Activated B cell treated with CpG ODN at 0.5 μM for 24 hours (primary cell): ENCODE measurements at regions not wholly inside any gene's neighbourhood (a gene's known extent, or its start where the extent isn't known, plus 50 kb on each side); places are given as distances from the start of the nearest gene placed in this dataset.
"Not testable (repeated sequence)": the region's sequence is repeated elsewhere in the genome, so short reads cannot be mapped to it uniquely, and the experiment has no call there.

Experiments
- ATAC-seq: fragments of 200-7000 bp; cut with Tn5 transposase; one replicate; pipeline ENCODE4 v1.10.0; 2021; ENCODE audit warnings: low read depth, mild to moderate bottlenecking, moderate library complexity
- CTCF ChIA-PET: fragments of 350-600 bp; sonication (Branson Sonifier 250); formaldehyde crosslinking; loops from one replicate; lab custom pipeline; 2021; ENCODE audit warnings: antibody characterized with exemption; lab: Charles Lee
- POLR2A ChIA-PET: fragments of 350-600 bp; sonication (Branson Sonifier 250); formaldehyde crosslinking; loops from one replicate; lab custom pipeline; 2021; ENCODE audit warnings: antibody characterized with exemption; lab: Charles Lee
- DNase-seq: peaks from one replicate; pipeline ENCODE4 v3.0.0; 2022
- H3K27ac Mint-ChIP-seq: one replicate; pipeline ENCODE4 v1.8.0; 2020; ENCODE audit warnings: mixed read lengths
- H3K27me3 Mint-ChIP-seq: one replicate; pipeline ENCODE4 v1.8.0; 2021; ENCODE audit warnings: mixed read lengths
- H3K36me3 Mint-ChIP-seq: one replicate; pipeline ENCODE4 v1.8.0; 2021; ENCODE audit warnings: low read depth, mixed read lengths
- H3K4me1 Mint-ChIP-seq: one replicate; pipeline ENCODE4 v1.8.0; 2021; ENCODE audit warnings: mixed read lengths
- H3K4me3 Mint-ChIP-seq: one replicate; pipeline ENCODE4 v1.8.0; 2020; ENCODE audit warnings: mild to moderate bottlenecking, mixed read lengths
- H3K9me3 Mint-ChIP-seq: one replicate; pipeline ENCODE4 v1.8.0; 2020; ENCODE audit warnings: mixed read lengths
- CTCF ChIP-seq: fragments of 200-600 bp; IDR thresholded peaks from one replicate; pipeline ENCODE4 v1.8.0; 2022; ENCODE audit warnings: antibody characterized with exemption, mild to moderate bottlenecking
- intact Hi-C: fragments of 100-400 bp; cut with micrococcal nuclease; formaldehyde crosslinking; loops from one replicate; pipeline ENCODE4 v1.15.1; 2024

GRCh38 chr12:20097626-20098025 lies 270.7 kb upstream of the PDE3A start:
- ChIA-PET CTCF (no interaction called here), POLR2A (no interaction called here)
- H3K9me3 Mint-ChIP-seq: peaks cover 5% of the 10 kb centered on the region
- ATAC-seq: no peak
- H3K4me3 Mint-ChIP-seq: no peak overlapping the region
- H3K27me3 Mint-ChIP-seq: no peaks in the 10 kb centered on the region
- no peaks in the 10 kb centered on the region for H3K4me1 Mint-ChIP-seq
- intact Hi-C loops: no loop called here
- TF ChIP-seq CTCF: no peak
- no peak for DNase-seq
- H3K27ac Mint-ChIP-seq: no peak overlapping the region
- H3K36me3 Mint-ChIP-seq: no peaks in the 10 kb centered on the region

- intact Hi-C loops: no loop called here
- no peak for TF ChIP-seq CTCF
- DNase-seq (no peak), ATAC-seq (no peak)
- ChIA-PET CTCF (no interaction called here), POLR2A (no interaction called here)
- Mint-ChIP-seq H3K4me3 (no peak overlapping the region), H3K36me3 (no peaks in the 10 kb centered on the region), H3K27ac (no peak overlapping the region), H3K9me3 (peaks cover 5% of the 10 kb centered on the region), H3K4me1 (no peaks in the 10 kb centered on the region), H3K27me3 (no peaks in the 10 kb centered on the region)
Observed at GRCh38 chr12:20099395-20100183, 268.7 kb upstream of the PDE3A start.

- Mint-ChIP-seq H3K27me3 (no peaks in the 10 kb centered on the region), H3K36me3 (no peaks in the 10 kb centered on the region), H3K9me3 (peaks cover 5% of the 10 kb centered on the region), H3K4me1 (no peaks in the 10 kb centered on the region), H3K27ac (no peak overlapping the region), H3K4me3 (no peak overlapping the region)
- CTCF ChIA-PET: no interaction called here
- ATAC-seq: no peak
- intact Hi-C loops: no loop called here
- no peak for DNase-seq
- POLR2A ChIA-PET: no interaction called here
- no peak for TF ChIP-seq CTCF
Observed at GRCh38 chr12:20101046-20101445, 267.3 kb upstream of the PDE3A start.

GRCh38 chr12:20105943-20106342 lies 262.4 kb upstream of the PDE3A start:
- intact Hi-C loops: no loop called here
- no peaks in the 10 kb centered on the region for H3K36me3 Mint-ChIP-seq
- ChIA-PET POLR2A (no interaction called here), CTCF (no interaction called here)
- H3K27me3 Mint-ChIP-seq: no peaks in the 10 kb centered on the region
- H3K27ac Mint-ChIP-seq: no peak overlapping the region
- peaks cover 4% of the 10 kb centered on the region for H3K9me3 Mint-ChIP-seq
- DNase-seq: no peak
- no peak overlapping the region for H3K4me3 Mint-ChIP-seq
- no peaks in the 10 kb centered on the region for H3K4me1 Mint-ChIP-seq
- ATAC-seq: no peak
- no peak for TF ChIP-seq CTCF

- DNase-seq: no peak
- Mint-ChIP-seq H3K4me1 (no peaks in the 10 kb centered on the region), H3K9me3 (peaks cover 8% of the 10 kb centered on the region), H3K27me3 (no peaks in the 10 kb centered on the region), H3K27ac (no peak overlapping the region), H3K4me3 (no peak overlapping the region), H3K36me3 (no peaks in the 10 kb centered on the region)
- ATAC-seq: no peak
- POLR2A ChIA-PET: no interaction called here
- intact Hi-C loops: no loop called here
- TF ChIP-seq CTCF: no peak
- CTCF ChIA-PET: no interaction called here
Observed at GRCh38 chr12:20109676-20110075, 258.7 kb upstream of the PDE3A start.

- intact Hi-C loops, H3K4me1 Mint-ChIP-seq, DNase-seq, H3K4me3 Mint-ChIP-seq, H3K9me3 Mint-ChIP-seq, ATAC-seq, H3K27ac Mint-ChIP-seq, CTCF ChIA-PET, H3K36me3 Mint-ChIP-seq, POLR2A ChIA-PET, H3K27me3 Mint-ChIP-seq: not testable (repeated sequence)
Observed at GRCh38 chr12:20115371-20115770, 253.0 kb upstream of the PDE3A start.
